ENCODE measurements at regions not wholly inside any gene's neighbourhood (a gene's known extent, or its start where the extent isn't known, plus 50 kb on each side); places are given as distances from the start of the nearest gene placed in this dataset.
"Not testable (repeated sequence)": the region's sequence is repeated elsewhere in the genome, so short reads cannot be mapped to it uniquely, and the experiment has no call there.

DNA sequence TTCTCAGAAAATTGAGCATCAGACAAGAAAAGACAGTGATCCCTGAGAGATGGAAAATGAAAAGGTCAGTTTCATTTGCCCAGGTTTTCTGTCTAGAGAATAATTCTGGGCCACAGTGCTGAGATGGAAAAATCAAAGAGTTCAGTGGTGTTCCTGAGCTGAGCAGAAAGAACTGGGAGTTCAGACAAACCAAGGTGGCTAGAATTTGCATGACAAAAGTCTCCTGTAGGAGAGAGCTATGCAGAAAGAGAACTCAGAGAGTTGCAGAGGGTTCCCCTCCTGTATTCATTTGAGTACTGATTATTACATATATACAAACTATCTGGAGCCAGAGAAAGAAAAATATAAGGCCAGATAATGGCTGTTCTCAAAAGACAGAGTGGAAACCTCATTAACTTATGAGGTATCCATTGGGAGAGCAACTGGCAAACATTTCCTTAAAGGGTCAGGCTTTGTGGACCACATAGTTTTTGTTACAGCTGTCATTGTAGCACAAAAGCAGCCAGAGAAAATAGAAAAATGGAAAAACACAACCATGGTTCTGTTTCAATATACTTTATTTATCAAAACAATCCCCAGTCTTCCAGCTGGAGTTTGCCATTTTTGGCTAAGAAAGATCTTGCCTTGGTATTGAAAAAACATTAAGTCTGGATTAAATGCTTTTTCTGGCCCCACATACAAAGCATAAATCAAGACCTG lies 1004.1 kb downstream of the TBL1XR1 start:
- DNase-seq (ENCODE audit: low spot score) = no peak

DNA sequence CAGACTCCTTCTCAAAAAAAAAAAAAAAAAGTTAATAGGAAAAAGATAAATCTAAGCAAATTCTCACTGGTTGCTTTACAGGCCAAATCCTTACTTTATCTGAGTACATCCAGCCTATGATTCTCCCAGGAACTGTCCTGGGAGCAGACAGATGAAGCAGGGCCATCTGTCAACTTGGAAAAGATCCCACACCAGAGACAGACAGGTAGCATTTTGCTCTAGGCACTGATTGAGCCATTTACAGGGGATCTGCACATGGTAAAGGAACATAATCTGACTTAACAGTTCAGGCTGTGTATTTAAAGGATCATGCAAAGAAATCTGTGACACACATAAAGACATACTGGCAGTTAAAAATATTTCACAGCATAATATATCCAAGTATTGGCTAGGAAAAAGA lies 1006.5 kb downstream of the TBL1XR1 start:
- no peak for DNase-seq (ENCODE audit: low spot score)

DNA sequence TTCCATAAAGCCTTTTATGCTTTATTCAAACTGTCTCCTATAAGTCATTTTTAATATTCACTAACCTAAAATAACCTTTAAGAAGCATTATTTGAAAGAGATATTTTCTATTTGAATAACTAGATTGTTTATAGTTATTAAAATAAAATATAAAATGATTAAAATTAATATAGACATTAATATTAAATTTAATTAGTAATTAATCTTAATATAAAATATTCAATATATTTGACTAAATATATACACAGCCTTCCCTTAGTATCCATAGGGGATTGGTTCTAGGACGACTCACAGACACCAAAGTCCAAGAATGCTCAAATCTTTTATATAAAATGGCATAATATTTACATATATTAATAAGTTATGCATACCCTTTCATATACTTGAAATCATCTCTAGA lies 1014.1 kb downstream of the TBL1XR1 start:
- no peak for DNase-seq (ENCODE audit: low spot score)

GRCh38 chr3:176174060-176174459 lies 1023.2 kb downstream of the TBL1XR1 start:
- DNase-seq (ENCODE audit: low spot score) = no peak

GRCh38 chr3:176172492-176172891 lies 1024.8 kb downstream of the TBL1XR1 start:
- no peak for DNase-seq (ENCODE audit: low spot score)

GRCh38 chr3:176167272-176167671 lies 1030.0 kb downstream of the TBL1XR1 start:
- no peak for DNase-seq (ENCODE audit: low spot score)

DNA sequence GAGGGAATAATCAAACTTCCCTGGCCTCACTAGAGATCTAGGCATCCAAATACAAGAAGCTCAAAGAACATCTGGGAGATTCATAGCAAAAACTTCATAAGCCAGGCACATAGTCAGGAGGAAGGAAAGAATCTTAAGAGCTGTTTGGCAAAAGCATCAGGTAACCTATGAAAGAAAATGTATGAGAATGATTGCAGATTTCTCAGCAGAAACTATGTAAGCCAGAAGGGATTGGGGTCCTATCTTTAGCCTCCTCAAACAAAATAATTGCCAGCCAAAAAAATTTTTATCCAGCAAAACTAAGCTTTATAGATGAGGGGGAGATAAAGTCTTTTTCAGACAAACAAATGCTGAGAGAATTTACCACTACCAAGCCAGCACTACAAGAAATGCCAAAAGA lies 1036.3 kb downstream of the TBL1XR1 start:
- DNase-seq (ENCODE audit: low spot score) = no peak

DNA sequence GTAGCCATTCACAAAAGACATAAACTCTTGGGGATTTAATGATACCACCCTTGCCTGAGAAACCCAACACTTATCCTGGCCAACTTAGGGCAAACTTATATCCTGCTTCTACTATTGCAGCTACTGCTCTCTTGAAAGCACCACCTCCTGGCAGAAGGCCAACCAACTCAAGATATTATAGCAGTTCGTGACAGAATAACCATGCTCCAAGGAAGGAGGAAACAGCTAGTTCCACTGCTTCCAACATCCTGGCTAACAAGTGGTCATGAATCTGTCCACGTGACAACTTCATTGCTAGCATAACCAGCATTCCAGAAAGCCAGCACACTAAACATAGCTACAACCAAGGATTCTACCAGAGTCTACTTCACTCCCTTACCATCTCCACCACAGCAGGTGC lies 1037.5 kb downstream of the TBL1XR1 start:
- no peak for DNase-seq (ENCODE audit: low spot score)

- no peak for DNase-seq (ENCODE audit: low spot score)
Observed at GRCh38 chr3:176155012-176155411, 1042.3 kb downstream of the TBL1XR1 start.

GRCh38 chr3:176149567-176149966 lies 1047.7 kb downstream of the TBL1XR1 start:
- no peak for DNase-seq (ENCODE audit: low spot score)

GRCh38 chr3:176147251-176147650 lies 1050.0 kb downstream of the TBL1XR1 start:
- no peak for DNase-seq (ENCODE audit: low spot score)

DNA sequence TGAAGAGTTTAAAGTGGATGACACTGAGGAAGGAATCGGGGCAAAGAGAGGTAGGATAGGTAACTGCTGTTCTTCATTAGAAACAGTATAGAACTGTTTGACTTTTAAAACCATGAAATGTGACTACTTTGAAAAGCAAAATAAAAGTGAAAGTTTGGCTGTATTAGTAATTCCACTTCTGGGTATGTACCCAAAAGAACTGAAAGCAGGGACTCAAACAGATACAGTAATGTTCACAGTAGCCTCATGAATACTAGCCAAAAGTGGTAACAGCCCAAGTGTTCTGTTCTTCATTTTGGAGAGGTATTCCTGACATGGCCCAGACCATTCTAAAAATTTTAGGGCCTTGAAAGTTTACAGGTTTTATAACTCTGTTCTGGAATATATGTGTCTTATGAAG lies 1055.4 kb downstream of the TBL1XR1 start:
- DNase-seq (ENCODE audit: low spot score) = no peak

DNA sequence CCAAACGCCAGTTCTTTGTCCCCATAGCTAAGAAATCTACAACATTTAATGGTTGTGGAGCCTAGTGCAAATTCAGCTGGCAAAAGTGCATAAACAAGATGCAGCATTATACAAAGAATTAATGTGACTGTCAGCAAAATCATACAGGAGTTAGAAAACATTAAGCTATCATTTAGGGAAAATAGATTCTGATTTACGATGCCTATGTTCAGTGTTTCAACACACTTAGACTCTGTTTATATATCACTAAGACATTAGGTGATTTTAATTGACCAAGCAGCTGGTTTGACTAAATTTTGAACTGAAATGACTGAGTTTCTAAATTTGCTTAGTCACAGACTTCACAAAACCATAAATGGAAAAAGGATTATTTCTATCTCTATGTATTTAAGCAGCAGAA lies 1076.8 kb downstream of the TBL1XR1 start:
- DNase-seq (ENCODE audit: low spot score) = no peak

DNA sequence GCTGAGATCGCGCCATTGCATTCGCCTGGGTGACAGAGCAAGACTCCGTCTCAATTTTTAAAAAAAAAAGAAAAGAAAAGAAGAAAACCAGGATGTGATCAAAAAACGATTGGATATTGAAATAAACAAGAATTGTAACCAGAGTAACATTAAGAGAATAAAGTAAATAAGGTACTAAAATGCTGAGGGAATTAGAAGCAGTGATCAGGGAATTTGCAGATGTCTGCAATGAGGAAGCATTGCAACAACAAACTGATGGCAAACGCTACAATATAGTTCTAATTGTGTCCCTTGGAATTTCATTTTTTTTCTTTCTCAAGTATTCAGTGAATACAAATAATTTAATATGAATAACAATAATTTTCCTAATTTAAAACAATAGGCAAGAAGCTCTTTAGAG lies 1077.5 kb downstream of the TBL1XR1 start:
- no peak for DNase-seq (ENCODE audit: low spot score)

DNA sequence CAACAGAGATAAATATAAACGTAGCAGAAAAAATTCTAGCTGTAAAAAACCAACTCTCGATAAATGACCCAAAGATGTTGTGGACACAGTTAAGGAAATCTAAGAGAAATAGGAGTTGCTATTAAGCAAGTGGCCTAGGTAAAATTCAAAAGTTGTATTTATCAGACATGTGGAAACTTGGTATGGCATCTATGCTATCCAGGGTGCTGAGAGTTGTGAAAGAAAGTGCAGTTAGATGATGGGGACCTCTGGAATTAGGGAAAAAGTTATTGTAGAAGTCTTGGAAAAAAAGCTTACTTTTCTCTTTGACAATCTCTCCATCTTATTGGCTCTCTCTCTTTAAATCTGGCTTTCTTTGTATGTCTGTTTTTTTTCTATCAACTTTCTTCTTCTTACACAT lies 1090.9 kb downstream of the TBL1XR1 start:
- DNase-seq (ENCODE audit: low spot score) = no peak

DNA sequence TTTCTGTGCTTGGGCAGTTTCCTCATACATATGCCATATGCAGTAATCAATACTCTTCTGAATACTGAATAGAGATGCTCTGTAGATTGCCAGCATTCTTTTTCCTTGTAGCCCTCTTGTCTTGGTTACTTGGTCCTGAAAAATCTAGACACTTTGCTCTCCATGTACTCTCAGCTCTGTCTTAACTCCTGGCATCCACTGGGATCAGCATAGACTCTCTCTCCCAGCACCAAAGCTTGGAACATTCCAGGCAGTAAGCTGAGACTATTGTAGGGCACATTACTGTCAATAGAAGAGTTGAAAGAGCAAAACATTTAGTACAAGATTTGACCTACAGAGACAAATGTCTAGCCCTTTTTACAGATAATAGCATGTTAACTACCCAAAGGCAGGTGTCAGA lies 1100.3 kb downstream of the TBL1XR1 start:
- no peak for DNase-seq (ENCODE audit: low spot score)

GRCh38 chr3:176093892-176094291 lies 1103.4 kb downstream of the TBL1XR1 start:
- not testable (repeated sequence) for DNase-seq (ENCODE audit: low spot score)

DNA sequence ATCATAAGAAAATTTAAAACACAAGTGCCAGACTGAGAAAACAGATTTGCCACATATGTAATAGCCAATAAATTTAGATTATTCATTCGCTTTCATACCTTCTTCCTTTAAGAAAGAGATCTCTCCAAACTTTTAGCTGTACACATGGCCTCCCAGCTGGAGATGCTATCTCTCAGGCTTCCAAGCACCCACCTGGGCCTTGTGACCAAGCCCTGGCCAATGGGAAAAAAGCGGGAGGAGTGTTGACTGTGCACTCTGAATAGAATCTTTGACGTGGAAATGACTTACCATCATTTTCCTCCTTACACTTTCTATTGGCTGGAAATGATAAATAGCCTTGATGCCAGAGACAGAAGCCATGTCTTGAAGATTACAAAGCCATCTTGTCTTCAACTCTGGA lies 1106.6 kb downstream of the TBL1XR1 start:
- DNase-seq (ENCODE audit: low spot score) = no peak

DNA sequence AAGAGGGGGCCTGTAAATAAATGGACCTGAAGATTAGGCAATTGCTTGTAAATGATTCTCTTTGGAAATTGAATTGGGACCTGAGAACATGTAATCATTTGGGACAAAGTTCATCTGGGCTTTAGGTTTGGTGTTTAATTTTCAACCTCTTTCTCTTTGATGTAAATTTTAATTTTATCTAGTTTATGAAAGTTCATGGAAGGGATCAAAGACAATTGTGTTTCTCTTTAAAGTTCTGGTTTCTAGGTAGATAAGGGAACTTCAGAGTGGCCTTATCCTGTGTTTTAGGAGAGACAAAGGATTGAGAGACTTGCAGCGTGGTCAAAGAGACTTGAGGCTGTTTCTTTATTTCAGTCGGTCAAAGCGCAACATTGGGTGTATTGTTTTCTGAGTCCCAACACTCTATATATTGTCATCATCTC lies 1108.3 kb downstream of the TBL1XR1 start:
- no peak for DNase-seq (ENCODE audit: low spot score)

DNA sequence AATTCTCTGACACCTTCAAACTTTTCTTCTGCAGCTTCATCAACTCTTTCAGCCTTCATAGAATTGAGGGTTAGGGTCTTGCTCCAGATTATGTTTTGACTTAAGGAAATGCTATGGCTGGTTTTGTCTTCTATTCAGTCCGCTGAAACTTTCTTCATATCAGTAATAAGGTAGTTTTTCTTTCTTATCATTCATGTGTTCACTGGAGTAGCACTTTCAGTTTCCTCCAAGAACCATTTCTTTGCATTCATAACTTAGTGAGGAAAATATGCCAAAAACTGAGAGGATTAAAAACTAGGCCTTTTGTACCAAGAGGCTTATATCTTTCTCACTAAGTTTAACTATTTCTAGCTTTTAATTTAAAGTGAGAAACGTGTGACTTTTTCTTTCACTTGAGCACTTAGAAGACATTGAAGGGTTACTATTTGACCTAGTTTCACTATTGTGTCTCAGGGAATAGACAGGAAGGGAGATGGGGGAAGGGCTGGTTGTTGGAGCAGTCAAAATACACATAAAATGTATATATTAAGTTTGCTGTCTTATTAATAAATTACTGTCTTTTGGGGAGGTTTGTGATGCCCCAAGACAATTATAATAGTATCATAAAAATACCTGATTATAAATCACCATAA lies 1110.1 kb downstream of the TBL1XR1 start:
- no peak for DNase-seq (ENCODE audit: low spot score)

DNA sequence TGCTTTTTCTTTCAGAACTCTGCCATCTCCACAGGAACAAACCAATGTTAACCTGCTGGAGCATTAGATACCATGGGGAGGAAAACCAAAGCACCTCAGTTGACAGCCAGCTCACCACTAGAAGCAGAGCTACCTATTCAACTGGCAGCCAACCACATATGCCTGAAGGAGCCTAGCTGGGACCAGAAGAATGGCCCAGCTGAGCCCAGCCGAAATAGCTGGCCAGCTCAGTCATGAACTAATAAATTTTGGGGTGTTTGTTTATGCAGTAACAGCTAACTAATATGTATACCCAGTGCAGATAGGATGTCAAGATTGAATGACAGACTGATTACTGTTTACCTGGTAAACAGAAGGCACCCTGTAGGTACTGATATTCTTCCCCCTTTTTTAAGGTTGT lies 1117.5 kb downstream of the TBL1XR1 start:
- DNase-seq (ENCODE audit: low spot score) = no peak

DNA sequence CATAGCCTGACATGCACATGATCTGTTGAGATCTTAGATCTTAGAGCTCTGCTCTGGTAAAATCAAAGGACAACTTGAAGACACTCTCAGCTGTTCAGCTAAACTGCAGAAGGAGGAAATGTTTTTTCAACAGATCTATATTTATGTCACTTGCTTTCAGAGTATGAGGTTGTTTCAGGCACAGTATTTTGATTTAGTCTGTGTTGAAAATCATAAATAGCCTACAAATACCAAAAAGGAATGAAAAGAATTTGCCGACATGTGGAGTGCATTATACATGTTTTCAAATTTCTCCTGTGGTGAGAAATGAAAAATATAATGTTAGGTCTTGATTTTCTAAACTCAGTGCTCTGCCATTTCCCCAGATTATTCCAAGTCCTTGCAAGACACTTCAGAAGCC lies 1118.4 kb downstream of the TBL1XR1 start:
- DNase-seq (ENCODE audit: low spot score) = no peak

GRCh38 chr3:176075491-176075890 lies 1121.8 kb downstream of the TBL1XR1 start:
- no peak for DNase-seq (ENCODE audit: low spot score)

DNA sequence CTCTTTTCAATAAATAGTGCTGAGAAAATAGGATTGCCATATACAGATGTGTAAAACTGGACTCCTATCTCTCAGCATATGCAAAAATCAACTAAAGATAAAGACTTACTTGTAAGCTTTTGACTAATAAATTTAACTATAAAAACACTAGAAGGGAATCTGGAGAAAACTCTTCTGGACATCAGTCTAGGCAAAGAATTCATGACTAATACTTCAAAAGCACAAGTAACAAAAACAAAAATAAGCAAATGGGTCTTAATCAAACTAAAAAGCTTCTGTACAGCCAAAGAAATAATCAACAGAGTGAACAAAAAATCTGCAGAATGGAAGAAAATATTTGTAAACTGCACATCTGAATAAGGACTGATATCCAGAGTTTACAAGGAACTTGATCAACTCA lies 1122.2 kb downstream of the TBL1XR1 start:
- DNase-seq (ENCODE audit: low spot score) = no peak
